Cardiac fibroblast (primary cell): ENCODE measurements at regions not wholly inside any gene's neighbourhood (a gene's known extent, or its start where the extent isn't known, plus 50 kb on each side); places are given as distances from the start of the nearest gene placed in this dataset.

Experiments used
- DNase-seq, 2 donors: peaks; one replicate each; pipeline versions ENCODE4 v3.0.0 to v3.0.0-alpha.2; 2010; ENCODE audit warnings: low read depth in 2 of 2
- H3K4me3 ChIP-seq, 2 donors: replicated peaks in 1 of 2; 1 replicate in 1 of 2; 2 replicates in 1 of 2; pipeline ENCODE4 v1.5.1; 2011; ENCODE audit warnings: low read depth in 2 of 2, low read length in 2 of 2, mild to moderate bottlenecking in 2 of 2, moderate library complexity in 1 of 2
- CTCF ChIP-seq: IDR thresholded peaks from one replicate; pipeline ENCODE4 v1.5.1; 2011; ENCODE audit warnings: low read depth, mild to moderate bottlenecking, low read length, inconsistent platforms

DNA sequence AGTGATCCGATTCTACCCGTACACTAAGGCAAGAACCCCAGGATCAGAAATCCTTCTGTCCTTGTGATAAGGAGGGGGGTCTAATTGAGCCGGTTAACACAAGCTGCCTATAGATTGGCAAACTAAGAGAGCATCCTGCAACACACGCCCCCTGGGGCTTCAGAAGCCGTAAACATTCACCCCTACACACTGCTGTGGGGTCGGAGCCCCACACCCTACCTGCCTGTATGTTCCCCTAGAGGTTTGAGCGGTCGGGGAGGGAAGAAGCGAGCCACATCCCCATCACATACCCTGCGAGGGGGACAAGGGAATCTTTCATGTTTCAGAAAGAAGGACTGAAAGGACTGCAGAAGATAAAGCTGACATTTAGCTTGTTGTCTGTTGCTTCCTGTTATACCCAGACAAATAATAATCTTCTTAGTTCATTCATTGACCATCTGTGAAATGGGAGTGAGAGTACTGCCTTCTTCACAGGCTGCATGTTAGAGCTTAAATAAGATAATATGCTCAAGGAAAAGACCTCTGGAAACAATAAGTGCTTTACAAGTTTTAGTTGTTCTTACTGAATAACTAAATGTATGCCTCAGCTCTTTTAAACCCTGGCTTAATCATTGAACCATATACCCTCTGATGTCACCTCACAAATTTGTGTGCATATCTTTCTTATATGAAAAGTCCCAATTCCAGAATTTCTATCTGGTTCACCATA lies 74.2 kb upstream of the RNF217 start:
- no peak overlapping the region for H3K4me3 ChIP-seq
- no peak for DNase-seq
- TF ChIP-seq CTCF, result no peak

GRCh38 chr6:124888581-124889371 lies 73.5 kb upstream of the RNF217 start:
- DNase-seq, result no peak
- no peak overlapping the region for H3K4me3 ChIP-seq
- TF ChIP-seq CTCF, result no peak

DNA sequence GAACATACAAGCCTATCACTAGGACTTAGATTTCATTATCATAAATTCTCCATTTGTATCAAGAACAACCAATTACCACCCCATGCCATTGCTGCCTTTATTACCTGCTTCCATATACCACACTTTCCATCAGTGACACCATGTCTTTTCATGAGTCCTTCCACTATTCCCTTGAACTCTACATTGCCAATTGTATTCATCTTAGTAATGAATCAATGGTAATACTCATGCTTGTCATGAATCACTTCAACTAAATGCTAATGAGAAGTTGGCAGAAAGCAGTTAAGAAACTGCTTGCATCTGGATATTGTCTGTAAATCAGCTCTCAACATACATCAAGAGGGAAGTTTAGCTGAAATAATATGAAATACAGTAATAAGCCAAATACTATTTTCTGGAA lies 61.2 kb upstream of the RNF217 start:
- DNase-seq, result no peak
- no peak overlapping the region for H3K4me3 ChIP-seq
- TF ChIP-seq CTCF, result no peak

GRCh38 chr6:124903797-124904196 lies 58.4 kb upstream of the RNF217 start:
- no peak overlapping the region for H3K4me3 ChIP-seq
- no peak for TF ChIP-seq CTCF
- no peak for DNase-seq

DNA sequence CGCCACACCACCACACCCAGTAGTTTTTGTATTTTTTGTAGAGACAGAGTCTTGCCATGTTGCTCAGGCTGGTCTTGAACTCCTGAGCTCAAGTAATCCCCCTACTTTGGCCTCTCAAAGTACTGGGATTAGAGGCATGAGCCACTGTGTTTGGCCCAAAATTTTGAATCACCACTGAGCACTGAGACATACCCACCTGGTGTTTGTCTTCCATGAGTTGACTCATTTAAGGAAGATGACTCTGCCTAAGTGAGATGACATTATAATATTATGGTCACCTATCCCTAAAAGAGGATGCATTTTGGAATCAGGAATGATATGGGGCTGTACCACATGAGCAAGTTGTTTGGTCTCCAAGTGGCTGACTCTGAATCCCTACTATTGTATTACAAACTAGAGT lies 54.6 kb upstream of the RNF217 start:
- no peak for TF ChIP-seq CTCF
- no peak overlapping the region for H3K4me3 ChIP-seq
- DNase-seq, result no peak
